Spleen (tissue), 7 donors: ENCODE measurements at regions not wholly inside any gene's neighbourhood (a gene's known extent, or its start where the extent isn't known, plus 50 kb on each side); places are given as distances from the start of the nearest gene placed in this dataset.

Experiments
- CTCF ChIP-seq, 11 experiments: fragments of 200-600 bp in 7 of 11; fragments of 450-650 bp in 4 of 11; sonication (generic) in 4 of 11; IDR thresholded peaks in 8 of 11; conservative IDR thresholded peaks in 3 of 11; 1 replicate in 7 of 11; 2 replicates in 4 of 11; pipeline versions ENCODE4 v1.4.0 to v1.8.0; 2016 to 2021; ENCODE audit warnings: antibody characterized with exemption in 11 of 11, inconsistent platforms in 4 of 11, mild to moderate bottlenecking in 1 of 11
- POLR2A ChIP-seq, 3 donors: fragments of 450-650 bp; IDR thresholded peaks; one replicate each; pipeline ENCODE4 v1.5.1; 2017; ENCODE audit warnings: antibody characterized with exemption in 3 of 3, mild to moderate bottlenecking in 1 of 3
- donor health status: DM: no; HTN: no; CAD: no; lungs with moderate emphysema.
- donor health status: DM: no; HTN: no; CAD: no.
- donor health status: DM: no; HTN: no; CAD: no.

GRCh38 chr14:85439696-85440328 lies 90.1 kb upstream of the FLRT2 start:
- TF ChIP-seq CTCF (IDR thresholded peaks at IDR 0.05 in 8 of 11, conservative IDR thresholded peaks at IDR 0.05 in 3 of 11) (no peak), POLR2A (IDR thresholded peaks at IDR 0.05) (no peak)
